ENCODE measurements at regions not wholly inside any gene's neighbourhood (a gene's known extent, or its start where the extent isn't known, plus 50 kb on each side); places are given as distances from the start of the nearest gene placed in this dataset.

DNA sequence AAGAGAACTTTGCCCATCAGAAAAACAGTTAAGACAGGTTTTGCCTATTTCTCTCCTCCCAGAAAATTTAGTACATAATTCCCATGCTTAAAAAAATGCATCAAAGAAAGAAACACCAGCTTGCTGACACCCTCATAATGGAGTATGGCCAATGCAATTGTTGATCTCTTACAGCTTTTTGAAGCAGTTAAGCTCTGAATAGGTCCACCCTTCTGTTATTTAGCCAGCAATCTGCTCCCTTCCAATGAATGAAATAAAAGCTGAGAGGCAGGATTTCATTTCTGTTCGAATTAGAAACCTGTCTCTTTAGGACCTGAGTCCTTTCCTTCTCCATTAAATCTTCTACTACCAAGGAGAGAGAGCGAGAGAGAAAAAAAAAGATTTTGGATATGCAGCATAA, 288.7 kb downstream of the RNF144B start:
- no peak for DNase-seq

DNA sequence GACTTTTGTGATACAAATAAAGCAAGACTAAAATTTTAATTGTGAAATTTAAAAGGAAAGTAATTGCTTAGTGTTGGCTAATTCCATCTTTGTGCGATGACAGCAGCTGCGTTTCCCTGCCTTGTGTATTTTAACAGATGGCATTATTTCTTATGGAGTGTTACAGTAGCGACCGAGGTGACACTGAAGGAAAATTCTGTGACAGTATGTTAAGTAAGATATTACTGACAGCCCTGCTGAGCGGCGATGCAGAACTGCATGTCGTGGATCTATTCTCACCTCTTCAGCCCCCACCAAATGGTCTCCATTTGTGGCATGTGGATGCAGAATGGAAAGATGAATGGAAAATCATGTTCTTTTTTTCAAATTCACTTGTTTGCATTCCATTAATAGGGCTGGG, 289.4 kb downstream of the RNF144B start:
- no peak for DNase-seq

DNA sequence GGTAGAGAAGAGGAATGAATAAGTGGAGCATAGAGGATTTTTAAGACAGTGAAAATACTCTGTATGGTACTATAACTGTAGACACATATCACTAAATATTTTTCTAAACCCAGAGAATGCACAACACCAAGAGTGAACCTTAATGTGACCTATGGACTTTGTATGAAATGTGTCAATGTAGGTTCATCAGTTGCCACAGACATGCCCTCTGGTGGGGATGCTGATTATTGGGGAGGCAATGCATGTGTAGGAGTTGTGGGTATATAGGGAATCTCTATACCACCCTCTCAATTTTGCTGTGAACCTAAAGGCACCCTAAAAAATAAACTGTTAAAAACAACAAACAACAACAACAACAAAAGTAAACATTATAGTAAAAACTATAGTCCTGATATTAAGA, 293.7 kb downstream of the RNF144B start:
- DNase-seq, result no peak

DNA sequence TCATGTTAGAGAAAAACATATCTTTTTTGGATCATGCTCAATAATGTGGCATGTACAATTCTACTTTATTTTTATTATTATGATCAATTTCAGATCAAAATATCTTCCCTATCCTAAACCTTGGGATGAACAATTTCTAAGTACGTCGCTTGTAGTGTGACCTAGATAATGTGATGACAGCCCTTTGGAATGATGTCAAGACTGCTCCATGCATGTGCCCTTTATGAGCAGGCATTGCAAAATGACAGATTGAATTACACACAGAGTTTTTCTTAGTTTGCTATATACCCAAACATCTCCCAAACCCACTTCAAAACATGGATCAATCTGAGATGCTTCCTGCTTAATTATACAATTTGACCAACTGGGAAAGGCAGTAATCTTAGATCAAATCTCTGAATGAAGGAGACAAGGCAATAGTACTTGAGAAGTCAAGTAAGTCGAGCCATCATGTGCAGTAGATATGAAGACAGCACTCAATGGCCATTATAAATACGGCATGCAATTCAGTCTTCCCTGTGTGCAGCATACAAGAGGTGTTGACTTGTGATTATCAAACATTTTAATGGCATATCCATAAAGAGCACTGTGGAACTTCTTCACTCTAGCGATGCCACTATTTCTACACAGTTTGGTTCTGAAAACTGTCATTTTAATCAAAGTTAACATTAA, 294.8 kb downstream of the RNF144B start:
- DNase-seq, result no peak

DNA sequence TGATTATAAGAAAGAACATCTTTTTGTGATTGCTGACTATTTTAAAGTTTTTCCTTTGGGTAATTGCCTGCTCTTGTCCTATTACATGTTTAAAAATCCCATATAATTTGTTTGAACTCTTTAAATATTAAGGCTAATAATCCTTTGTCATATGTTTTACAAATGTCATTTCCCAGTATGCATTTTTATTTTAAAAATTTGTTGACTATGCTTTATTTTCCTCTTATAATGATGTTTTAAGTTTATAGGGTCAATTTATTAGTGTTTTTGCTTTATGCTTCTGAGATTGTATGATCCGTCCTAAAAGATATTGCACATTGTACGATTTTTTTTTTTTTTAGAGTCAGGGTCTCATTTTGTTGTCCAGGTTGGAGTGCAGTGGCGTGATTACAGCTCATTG, 297.2 kb downstream of the RNF144B start:
- DNase-seq, result no peak

DNA sequence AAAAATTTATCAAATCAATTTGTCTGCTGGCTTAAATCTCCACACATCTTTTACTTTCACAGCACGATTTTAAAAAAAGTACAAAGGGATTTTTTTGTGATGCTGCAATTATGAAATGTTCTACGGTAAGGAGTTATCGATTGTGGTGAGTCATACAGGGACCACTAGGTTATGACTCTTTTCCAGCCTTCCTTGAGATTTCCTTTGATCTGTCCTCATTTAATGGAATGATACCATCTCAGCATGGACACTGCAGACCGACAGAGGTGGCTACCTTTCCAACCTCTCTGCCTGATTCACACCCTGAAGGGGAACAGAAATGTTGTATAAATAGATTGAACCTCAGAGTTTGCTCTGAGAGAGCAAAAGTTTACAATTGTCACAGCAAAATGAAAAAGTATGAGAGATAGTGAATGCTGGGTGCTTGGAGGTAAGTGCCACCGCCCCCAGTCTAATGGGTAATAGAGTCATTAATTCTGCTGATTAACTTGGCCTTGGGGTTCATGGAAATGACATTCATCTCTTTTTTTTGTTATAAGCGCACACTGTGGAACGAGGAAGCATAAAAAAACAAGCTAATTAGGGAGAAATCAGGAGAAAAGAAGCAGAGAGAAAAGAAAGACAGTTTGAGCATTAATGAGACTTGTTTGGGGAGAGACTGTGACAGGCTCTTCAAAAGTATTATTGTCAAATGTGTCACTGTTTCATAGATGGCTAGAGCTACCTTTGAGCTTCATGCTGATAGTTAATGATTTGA, 306.0 kb downstream of the RNF144B start:
- no peak for DNase-seq

DNA sequence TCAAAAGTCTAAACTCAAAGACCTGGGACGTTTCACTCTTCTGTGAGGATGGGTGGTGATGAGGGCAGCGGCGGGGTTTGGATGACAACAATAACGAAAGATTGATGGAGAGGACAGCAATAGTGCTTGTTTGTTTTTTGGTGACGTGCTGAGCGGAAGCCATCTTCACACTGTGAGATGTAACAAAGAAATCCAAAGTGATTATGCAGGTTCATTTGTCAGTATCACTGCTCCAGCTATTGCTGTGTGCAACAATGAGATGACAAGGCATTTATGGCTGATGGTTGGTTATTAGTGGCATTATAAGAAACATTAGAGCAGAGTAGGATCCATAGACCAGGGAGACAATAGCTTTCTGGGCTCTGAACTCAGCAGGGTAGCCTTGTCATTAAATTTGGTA, 306.7 kb downstream of the RNF144B start:
- no peak for DNase-seq

DNA sequence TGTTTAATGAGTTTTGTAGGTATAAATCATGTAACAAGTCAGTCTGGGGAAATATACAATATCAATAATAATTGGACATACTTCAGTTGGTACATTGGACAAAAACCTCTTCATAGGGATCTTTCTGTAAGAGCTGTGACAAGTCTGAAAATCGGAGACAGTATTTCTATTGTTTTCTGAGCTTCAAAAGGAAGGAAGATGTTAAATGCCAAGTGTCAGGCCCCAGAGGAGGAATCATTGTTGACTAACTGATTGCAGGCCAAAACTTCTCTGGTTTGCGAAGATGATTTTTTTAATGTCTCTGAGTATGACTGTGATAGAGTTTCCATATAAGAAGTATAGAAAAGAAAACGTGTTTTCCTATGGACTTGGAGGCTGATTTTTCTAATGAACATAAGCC, 316.4 kb downstream of the RNF144B start:
- DNase-seq, result no peak

DNA sequence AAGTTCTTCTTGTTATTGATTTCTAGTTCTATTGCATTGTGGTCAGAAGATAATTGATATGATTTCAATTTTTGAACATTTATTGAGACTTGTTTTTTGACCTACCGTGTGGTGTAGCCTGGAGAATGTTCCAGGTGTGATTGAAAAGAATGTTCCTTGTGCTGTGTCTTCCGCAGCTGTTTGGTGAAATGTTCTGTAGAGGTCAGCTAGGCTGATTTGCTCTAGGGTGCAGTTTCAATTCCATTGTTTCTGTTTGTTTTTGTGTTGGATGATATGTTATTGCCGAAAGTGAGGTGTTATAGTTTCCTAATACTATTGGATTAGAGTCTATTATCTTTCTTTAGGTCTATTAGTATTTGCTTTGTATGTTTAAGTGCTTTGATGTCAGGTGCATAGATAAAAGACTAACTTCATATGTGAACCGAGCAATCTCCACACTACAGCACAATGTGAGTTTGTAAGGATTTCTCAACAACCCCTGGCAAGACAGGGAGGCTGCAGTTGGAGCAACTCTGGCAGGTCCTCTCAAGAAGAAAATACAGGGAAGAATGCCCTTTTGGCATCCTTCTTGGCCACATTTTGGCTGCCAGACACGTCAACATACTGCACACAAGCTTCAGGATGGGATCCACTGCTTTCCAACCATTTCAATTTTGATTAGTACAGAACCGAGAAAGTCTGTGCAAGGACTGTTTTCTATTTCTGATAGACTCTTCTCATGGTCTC, 320.7 kb downstream of the RNF144B start:
- DNase-seq, result no peak

DNA sequence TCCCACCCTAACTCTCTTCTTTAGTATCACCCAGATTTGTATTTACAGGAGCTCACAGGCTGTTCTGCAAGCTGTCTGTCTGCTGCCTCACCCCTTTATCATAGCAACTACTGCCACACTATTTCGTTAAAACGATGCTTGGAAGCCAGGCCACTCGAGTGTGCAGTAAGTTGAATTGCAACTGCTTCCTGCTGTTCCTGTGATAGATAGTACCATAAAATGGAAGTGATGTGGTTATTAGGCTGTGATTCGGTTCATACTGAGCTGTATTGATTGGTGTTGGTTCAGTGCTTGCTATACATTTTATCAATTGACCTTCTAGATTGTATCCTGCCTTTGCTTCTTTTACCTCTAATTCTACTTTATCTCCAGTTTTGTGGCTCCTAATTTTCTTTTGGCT, 325.4 kb downstream of the RNF144B start:
- DNase-seq, result no peak

DNA sequence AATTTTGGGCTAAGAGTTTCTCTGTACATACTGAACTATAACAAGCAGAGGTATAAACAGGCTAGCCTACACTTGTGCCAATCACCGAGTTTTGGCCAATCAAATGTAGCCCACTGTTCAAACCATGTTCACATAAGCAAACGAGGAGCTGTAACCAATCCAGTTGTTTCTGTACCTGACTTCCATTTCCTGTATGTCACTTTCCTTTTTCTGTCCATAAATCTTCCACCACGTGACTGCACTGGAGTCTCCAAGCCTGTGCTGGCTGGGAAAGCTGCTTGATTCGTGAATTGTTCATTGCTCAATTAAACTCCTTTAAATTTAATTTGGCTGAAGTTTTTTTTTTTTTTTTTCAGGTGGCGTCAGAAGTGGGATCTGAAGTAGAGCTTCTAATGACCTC, 332.9 kb downstream of the RNF144B start:
- DNase-seq, result no peak

DNA sequence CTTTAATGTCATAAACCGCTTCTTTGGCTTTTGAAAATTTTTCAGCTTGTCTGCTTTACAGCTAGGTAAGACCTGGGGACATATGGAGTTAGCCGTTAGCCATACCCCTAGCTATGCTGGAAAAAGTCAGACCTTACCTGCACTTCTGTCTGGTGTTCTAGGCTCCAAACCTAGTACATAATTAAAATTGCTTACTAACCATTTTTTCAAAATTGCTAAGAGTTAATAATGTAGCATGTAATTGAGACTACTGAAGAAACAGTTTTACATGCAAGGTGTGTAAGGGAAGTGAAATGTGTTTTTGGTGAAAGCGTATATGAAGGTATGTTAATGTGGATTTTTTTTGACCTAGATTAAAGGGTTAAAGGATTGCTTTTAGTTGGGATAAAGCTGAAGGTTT, 336.9 kb downstream of the RNF144B start:
- no peak for DNase-seq

DNA sequence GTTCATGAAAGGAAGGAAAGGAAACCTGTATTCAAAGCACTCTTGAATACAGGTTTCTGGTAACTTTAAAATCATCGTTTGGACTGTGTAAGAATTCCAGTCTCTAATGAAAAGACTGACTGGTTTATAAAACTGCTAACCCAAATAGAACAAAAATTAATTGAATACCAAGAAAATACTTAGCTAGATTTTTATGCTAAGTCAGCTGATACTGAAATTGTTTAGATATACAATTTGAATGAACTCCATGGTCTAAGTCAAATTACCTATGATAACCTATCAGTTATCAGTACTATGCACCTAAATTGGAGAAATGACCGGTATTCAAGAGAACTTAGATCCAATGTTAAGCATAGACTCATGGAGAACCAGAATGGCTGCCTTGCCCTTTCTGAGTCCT, 338.3 kb downstream of the RNF144B start:
- no peak for DNase-seq

DNA sequence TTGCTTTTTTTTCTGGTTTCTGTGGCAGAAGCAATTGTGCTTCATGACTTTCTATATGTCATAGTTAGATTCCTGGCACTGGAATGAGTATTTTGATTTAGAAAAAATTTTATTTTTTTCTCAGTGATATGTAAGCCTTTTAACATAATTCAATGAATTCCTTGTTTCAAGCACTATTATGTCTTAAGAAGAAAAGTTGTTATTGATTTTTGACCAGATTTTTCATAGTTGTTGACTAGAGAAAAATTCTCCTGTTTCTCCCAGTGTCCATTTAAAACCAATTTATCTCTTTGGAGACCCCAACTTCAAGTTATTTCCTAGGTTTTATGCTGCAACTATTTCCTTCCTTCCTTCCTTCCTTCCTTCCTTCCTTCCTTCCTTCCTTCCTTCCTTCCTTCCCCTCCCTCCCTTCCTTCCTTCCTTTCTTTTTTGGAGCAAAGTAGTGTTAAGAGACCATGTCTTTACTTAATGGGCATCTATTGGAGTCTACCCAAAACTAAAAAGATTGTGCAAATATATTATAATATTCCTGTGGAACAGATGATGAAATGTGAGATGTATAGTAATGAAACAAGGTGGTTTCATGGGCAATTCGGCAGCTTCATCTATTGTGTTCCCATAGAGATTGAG, 346.9 kb downstream of the RNF144B start:
- DNase-seq, result no peak

DNA sequence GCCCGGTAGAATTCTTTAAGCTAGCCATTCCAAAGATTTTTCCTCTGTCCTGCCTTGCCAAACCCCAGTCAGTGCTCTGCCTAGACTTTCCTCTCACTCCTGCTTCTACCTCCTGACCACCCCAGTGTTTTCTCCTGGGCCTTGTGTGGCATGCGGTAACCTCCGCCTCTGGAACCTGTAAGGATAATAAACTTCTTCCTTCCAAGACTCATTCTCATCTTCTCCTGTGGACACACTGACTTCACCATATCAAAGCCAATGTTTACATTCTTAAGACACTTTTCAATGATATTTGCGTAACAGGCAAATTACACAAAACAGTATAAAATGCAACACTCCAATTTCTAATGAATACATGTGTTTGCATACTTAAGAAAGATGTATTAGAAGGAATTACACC, 354.6 kb downstream of the RNF144B start:
- no peak for DNase-seq

DNA sequence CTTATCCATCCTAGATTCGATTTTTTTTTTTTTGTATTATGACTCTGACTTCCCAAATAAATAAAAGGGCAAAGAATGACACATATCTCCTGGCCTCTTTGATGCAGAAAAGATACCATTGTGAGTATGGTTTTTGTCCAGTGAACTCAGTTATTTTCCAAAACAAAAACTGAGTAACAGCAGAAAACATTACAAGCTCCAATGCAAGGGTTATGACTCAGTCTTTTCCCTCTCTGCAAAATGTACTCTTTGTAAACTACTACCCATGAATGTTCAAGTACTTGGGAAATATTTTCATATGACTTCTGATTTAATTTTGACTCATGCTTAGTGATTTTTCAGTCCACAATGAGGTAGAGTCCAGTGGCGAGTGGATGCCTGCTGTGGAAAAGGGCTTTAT, 355.3 kb downstream of the RNF144B start:
- DNase-seq, result no peak

DNA sequence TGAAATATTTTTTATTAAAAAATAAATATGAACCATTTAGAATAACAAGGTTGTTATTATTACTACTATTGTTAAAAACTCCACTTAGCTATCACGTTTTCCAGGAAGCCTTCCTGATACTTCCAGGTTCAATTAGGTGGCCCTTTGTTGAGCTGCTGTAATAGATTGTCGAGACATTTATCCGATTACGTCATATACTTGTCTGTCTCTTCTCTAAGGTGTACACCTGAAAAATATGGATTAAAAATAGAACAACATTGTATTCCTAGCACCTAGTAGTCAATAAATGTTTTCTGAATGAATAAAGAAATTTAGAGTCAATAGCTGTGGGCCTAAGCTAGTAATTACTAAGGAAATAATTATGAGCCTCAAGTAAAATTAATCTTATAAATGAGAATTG, 359.6 kb downstream of the RNF144B start:
- no peak for DNase-seq

DNA sequence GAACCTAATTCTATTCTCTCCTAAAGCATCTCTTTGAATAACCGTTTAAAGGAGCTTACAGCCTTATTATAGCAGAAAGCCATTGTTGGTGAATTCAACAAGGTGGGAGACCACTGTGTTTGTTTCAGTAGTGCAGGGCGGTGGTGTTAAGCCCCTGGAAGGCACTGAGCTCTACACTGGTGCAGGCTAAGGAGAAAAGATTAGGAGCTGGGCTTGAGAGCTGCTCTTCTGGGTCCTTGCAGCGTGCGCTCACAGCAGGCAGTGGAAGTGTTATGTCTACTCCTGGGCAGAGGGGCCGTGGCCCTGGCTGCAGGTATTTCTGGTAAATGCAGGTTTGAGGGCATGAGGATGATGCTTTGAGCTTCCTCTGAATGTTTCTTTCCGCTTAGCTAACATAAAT, 361.2 kb downstream of the RNF144B start:
- DNase-seq, result no peak

DNA sequence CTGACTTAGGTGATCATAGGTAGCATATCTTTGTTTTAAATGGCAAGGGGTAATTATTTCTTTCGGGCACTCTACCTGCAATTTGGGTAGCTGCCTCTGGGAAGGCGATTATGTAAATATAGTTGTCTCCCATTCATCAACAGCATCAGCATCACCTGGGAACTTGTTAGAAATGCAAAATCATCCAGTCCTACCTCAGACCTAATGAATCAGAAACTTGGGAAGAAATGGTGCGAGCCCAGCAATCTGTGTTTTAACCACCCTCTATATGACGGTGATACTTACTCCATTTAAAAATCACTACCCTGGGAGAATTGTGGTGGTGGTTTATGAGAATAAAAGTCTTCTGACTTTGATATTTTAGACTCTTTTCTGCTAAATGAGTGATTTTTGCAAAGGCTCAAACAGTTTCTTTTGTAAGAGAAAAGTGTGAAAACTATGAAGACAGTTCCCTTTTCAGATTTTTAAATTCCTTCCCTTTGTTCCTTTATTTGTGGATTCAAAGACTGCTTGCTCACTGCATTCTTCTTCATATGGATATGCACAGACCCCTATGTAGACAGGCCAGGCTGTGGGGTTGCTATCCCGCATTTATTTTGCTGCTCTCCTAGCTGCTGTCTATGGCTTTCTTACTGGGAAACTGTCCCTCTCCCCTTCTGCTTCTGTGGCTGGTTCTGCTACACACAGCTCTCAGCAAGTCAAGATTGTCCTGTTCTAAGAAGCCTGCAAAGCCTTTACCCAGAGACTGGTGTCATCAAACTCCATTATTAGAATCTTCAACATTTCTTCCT, 365.3 kb downstream of the RNF144B start:
- no peak for DNase-seq

DNA sequence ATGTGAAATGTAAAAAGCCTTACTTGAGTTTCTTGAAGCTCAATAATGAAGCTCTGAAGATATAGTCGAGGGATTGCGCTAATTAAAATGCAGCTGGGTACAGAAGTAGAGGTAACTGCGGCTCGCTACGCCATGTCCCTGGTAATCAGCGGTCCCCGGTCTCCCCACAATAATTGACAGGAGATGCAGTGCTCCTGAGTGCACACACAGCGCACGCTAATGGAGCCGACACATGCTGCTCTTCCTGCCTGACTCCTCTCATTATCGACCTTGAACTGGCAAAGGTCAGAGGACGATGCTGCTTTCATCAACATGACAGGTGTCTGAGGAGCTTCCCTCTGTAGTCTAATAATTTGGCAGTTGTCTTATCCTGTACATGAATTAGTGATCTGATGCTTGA, 365.9 kb downstream of the RNF144B start:
- no peak for DNase-seq

DNA sequence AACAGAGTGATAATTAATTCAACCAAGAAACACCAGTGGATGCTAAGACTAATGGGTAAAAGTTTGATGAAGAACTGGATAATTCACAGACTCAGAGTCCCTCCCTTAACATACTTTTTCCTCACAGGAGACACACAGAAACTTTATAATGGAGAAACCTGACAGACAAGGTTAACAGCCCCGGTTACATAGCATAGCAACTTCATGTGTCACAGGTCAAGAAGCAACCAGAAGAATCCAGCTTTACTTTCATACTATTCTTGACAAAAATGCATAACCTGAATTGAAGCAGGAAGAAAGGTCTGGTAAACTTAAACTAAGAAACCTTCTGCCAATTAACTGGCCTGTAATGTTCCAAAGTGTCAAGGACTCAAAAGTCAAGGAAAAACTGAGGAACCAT, 375.9 kb downstream of the RNF144B start:
- DNase-seq, result no peak

DNA sequence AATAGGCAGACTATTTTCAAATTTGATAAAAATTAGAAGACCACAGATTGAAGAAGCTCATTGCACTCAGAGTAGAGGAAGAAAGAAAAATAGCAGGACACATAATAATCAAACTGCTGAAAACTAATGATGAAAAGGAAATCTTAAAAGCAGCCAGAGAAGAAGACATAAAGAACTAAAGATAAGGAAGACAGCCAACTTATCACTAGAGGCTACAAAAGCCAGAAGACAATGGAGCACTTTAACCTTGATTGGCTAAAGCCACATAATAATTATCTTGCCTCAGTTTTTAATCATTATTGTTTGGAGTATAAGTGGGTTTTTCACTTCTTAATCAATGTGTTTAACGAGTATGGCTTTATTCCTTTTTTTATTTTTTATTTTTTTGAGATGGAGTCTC, 397.6 kb downstream of the RNF144B start:
- DNase-seq, result no peak
